Vagina (tissue), 2 donors: ENCODE measurements at regions not wholly inside any gene's neighbourhood (a gene's known extent, or its start where the extent isn't known, plus 50 kb on each side); places are given as distances from the start of the nearest gene placed in this dataset.

ENCODE experiments used
- DNase-seq, 2 donors: peaks; one replicate each; pipeline ENCODE4 v3.0.0-alpha.2; 2017; ENCODE audit errors: extremely low spot score in 2 of 2
- H3K27ac ChIP-seq: fragments of 200-600 bp; sonication (generic); one replicate; pipeline ENCODE4 v1.5.1; 2019
- H3K27me3 ChIP-seq: fragments of 200-600 bp; sonication (generic); one replicate; pipeline ENCODE4 v1.5.1; 2019
- H3K36me3 ChIP-seq, 2 donors: fragments of 200-600 bp; sonication (generic); one replicate each; pipeline ENCODE4 v1.5.1; 2017 to 2019
- H3K4me1 ChIP-seq: fragments of 200-600 bp; sonication (generic); one replicate; pipeline ENCODE4 v1.5.1; 2019
- H3K4me3 ChIP-seq, 2 donors: fragments of 200-600 bp; sonication (generic); 1 replicate in 1 of 2; 2 replicates in 1 of 2; pipeline ENCODE4 v1.5.1; 2016 to 2019
- H3K9me3 ChIP-seq: fragments of 200-600 bp; sonication (generic); one replicate; pipeline ENCODE4 v1.5.1; 2019
- CTCF ChIP-seq, 3 experiments: fragments of 450-650 bp in 2 of 3; fragments of 200-600 bp in 1 of 3; sonication (generic) in 1 of 3; IDR thresholded peaks; one replicate each; pipeline ENCODE4 v1.5.1; 2017 to 2019; ENCODE audit warnings: antibody characterized with exemption in 3 of 3, mild to moderate bottlenecking in 2 of 3, moderate library complexity in 2 of 3
- POLR2A ChIP-seq, 2 donors: fragments of 450-650 bp; IDR thresholded peaks; one replicate each; pipeline ENCODE4 v1.6.1; 2017; ENCODE audit warnings: antibody characterized with exemption in 2 of 2, mild to moderate bottlenecking in 2 of 2, moderate library complexity in 2 of 2
- POLR2AphosphoS5 ChIP-seq, 2 donors: sonication (generic); formaldehyde crosslinking; IDR thresholded peaks; one replicate each; pipeline ENCODE4 v1.9.0; 2017; ENCODE audit warnings: antibody characterized with exemption in 2 of 2, mild to moderate bottlenecking in 2 of 2, low read depth in 1 of 2; ENCODE audit not compliant: insufficient read depth in 1 of 2
- intact Hi-C: fragments of 100-400 bp; cut with DNase I; formaldehyde crosslinking; loops from one replicate; pipeline ENCODE4 v1.15.1; 2023

GRCh38 chr2:182558564-182558963, 131.7 kb upstream of the PDE1A start:
- no peak for DNase-seq
- H3K9me3 ChIP-seq = no peaks in the 10 kb centered on the region
- H3K4me1 ChIP-seq = no peaks in the 10 kb centered on the region
- H3K27me3 ChIP-seq = no peaks in the 10 kb centered on the region
- TF ChIP-seq POLR2A (IDR thresholded peaks at IDR 0.05) (no peak), POLR2AphosphoS5 (IDR thresholded peaks at IDR 0.05; ENCODE audit: insufficient read depth in 1 of 2, low read depth in 1 of 2) (no peak), CTCF (IDR thresholded peaks at IDR 0.05) (no peak)
- H3K4me3 ChIP-seq = no peak overlapping the region
- intact Hi-C loops = no loop called here
- H3K27ac ChIP-seq = no peak overlapping the region
- H3K36me3 ChIP-seq = no peaks in the 10 kb centered on the region

- TF ChIP-seq CTCF (IDR thresholded peaks at IDR 0.05) (no peak), POLR2AphosphoS5 (IDR thresholded peaks at IDR 0.05; ENCODE audit: insufficient read depth in 1 of 2, low read depth in 1 of 2) (no peak), POLR2A (IDR thresholded peaks at IDR 0.05) (no peak)
- intact Hi-C loops = no loop called here
- DNase-seq = no peak
Measured at GRCh38 chr2:182559623-182560022, 132.8 kb upstream of the PDE1A start.

GRCh38 chr2:182565911-182566567, 139.2 kb upstream of the PDE1A start:
- no peak for DNase-seq
- no peak for TF ChIP-seq CTCF (IDR thresholded peaks at IDR 0.05)
- no peak for TF ChIP-seq POLR2A (IDR thresholded peaks at IDR 0.05)
- no peak for TF ChIP-seq POLR2AphosphoS5 (IDR thresholded peaks at IDR 0.05; ENCODE audit: insufficient read depth in 1 of 2, low read depth in 1 of 2)
- Histone ChIP-seq H3K4me3 (no peak overlapping the region), H3K9me3 (no peaks in the 10 kb centered on the region), H3K36me3 (no peaks in the 10 kb centered on the region), H3K27ac (no peak overlapping the region), H3K27me3 (no peaks in the 10 kb centered on the region), H3K4me1 (no peaks in the 10 kb centered on the region)
- intact Hi-C loops = no loop called here

More at GRCh38 chr2:182559623-182560022, 132.8 kb upstream of the PDE1A start:
- Histone ChIP-seq H3K4me3 (no peak overlapping the region), H3K4me1 (no peaks in the 10 kb centered on the region), H3K27ac (no peak overlapping the region), H3K9me3 (no peaks in the 10 kb centered on the region), H3K27me3 (no peaks in the 10 kb centered on the region), H3K36me3 (no peaks in the 10 kb centered on the region)

GRCh38 chr2:182573553-182573952, 142.5 kb upstream of the DNAJC10 start:
- no peaks in the 10 kb centered on the region for H3K9me3 ChIP-seq
- no peak overlapping the region for H3K4me3 ChIP-seq
- no peaks in the 10 kb centered on the region for H3K4me1 ChIP-seq
- no peaks in the 10 kb centered on the region for H3K27me3 ChIP-seq
- no peak for DNase-seq
- no peak for TF ChIP-seq POLR2AphosphoS5 (IDR thresholded peaks at IDR 0.05; ENCODE audit: insufficient read depth in 1 of 2, low read depth in 1 of 2)
- TF ChIP-seq POLR2A (IDR thresholded peaks at IDR 0.05) = no peak
- no peak for TF ChIP-seq CTCF (IDR thresholded peaks at IDR 0.05)
- intact Hi-C loops = no loop called here
- no peaks in the 10 kb centered on the region for H3K36me3 ChIP-seq
- H3K27ac ChIP-seq = no peak overlapping the region

- H3K27ac ChIP-seq = no peak overlapping the region
- no peaks in the 10 kb centered on the region for H3K4me1 ChIP-seq
- no peaks in the 10 kb centered on the region for H3K27me3 ChIP-seq
- TF ChIP-seq POLR2A (IDR thresholded peaks at IDR 0.05) (no peak), CTCF (IDR thresholded peaks at IDR 0.05) (no peak), POLR2AphosphoS5 (IDR thresholded peaks at IDR 0.05; ENCODE audit: insufficient read depth in 1 of 2, low read depth in 1 of 2) (no peak)
- intact Hi-C loops = no loop called here
- H3K9me3 ChIP-seq = no peaks in the 10 kb centered on the region
- DNase-seq = no peak
- no peak overlapping the region for H3K4me3 ChIP-seq
- no peaks in the 10 kb centered on the region for H3K36me3 ChIP-seq
Measured at GRCh38 chr2:182577816-182578215, 138.2 kb upstream of the DNAJC10 start.
